ENCODE measurements at regions not wholly inside any gene's neighbourhood (a gene's known extent, or its start where the extent isn't known, plus 50 kb on each side); places are given as distances from the start of the nearest gene placed in this dataset.

- no peaks in the 10 kb centered on the region for H3K9me3 ChIP-seq (ENCODE audit: low read depth)
- H3K9ac ChIP-seq, result no peak overlapping the region
- no peaks in the 10 kb centered on the region for H3K36me3 Mint-ChIP-seq
- H3K27me3 ChIP-seq, result no peaks in the 10 kb centered on the region
- no peaks in the 10 kb centered on the region for H3K36me3 ChIP-seq
- no peaks in the 10 kb centered on the region for H3K27me3 Mint-ChIP-seq (ENCODE audit: insufficient read depth, low read depth)
- no peaks in the 10 kb centered on the region for H3K79me2 ChIP-seq (ENCODE audit: low read depth)
- H3K9me3 Mint-ChIP-seq, result no peaks in the 10 kb centered on the region
- no peak overlapping the region for H3K4me2 ChIP-seq
- H3K4me3 ChIP-seq, result no peak overlapping the region
- no peak overlapping the region for H2AFZ ChIP-seq (replicated peaks)
- no peak overlapping the region for H3K27ac ChIP-seq
- H4K20me1 ChIP-seq (ENCODE audit: low read depth), result no peaks in the 10 kb centered on the region
- H3K27ac Mint-ChIP-seq, result no peak overlapping the region
- no peaks in the 10 kb centered on the region for H3F3A ChIP-seq (ENCODE audit: low read depth)
- no peak for DNase-seq (ENCODE audit: low spot score)
- H3K4me3 Mint-ChIP-seq, result no peak overlapping the region
- no peaks in the 10 kb centered on the region for H3K4me1 ChIP-seq
- TF ChIP-seq EZH2phosphoT487 (IDR thresholded peaks at IDR 0.05) (no peak), EZH2 (IDR thresholded peaks at IDR 0.05) (no peak), CTCF (IDR thresholded peaks at IDR 0.05) (no peak)
- no peaks in the 10 kb centered on the region for H3K4me1 Mint-ChIP-seq
These were observed 755.2 kb upstream of the ACO1 start for GRCh38 chr9:31629292-31629691.

- Mint-ChIP-seq H3K4me1 (peaks cover 2% of the 10 kb centered on the region), H3K9me3 (no peaks in the 10 kb centered on the region), H3K27ac (no peak overlapping the region), H3K4me3 (no peak overlapping the region), H3K27me3 (ENCODE audit: insufficient read depth, low read depth) (no peaks in the 10 kb centered on the region), H3K36me3 (no peaks in the 10 kb centered on the region)
- DNase-seq (ENCODE audit: low spot score), result no peak
- no peaks in the 10 kb centered on the region for H3K27me3 ChIP-seq
- no peak overlapping the region for H2AFZ ChIP-seq (replicated peaks)
- no peak overlapping the region for H3K9ac ChIP-seq
- no peaks in the 10 kb centered on the region for H3K9me3 ChIP-seq (ENCODE audit: low read depth)
- H3K4me2 ChIP-seq, result no peak overlapping the region
- no peaks in the 10 kb centered on the region for H3K36me3 ChIP-seq
- H3F3A ChIP-seq (ENCODE audit: low read depth), result no peaks in the 10 kb centered on the region
- no peaks in the 10 kb centered on the region for H3K79me2 ChIP-seq (ENCODE audit: low read depth)
- no peak overlapping the region for H3K27ac ChIP-seq
- no peaks in the 10 kb centered on the region for H3K4me1 ChIP-seq
- no peaks in the 10 kb centered on the region for H4K20me1 ChIP-seq (ENCODE audit: low read depth)
- H3K4me3 ChIP-seq, result no peak overlapping the region
- no peak for TF ChIP-seq EZH2phosphoT487 (IDR thresholded peaks at IDR 0.05)
- TF ChIP-seq CTCF (IDR thresholded peaks at IDR 0.05), result no peak
- TF ChIP-seq EZH2 (IDR thresholded peaks at IDR 0.05), result no peak
These were observed 747.2 kb upstream of the ACO1 start for GRCh38 chr9:31637265-31637664.

GRCh38 chr9:31637861-31638260 is 746.6 kb upstream of the ACO1 start:
- Histone ChIP-seq H3K4me3 (no peak overlapping the region), H3K4me2 (no peak overlapping the region), H3K79me2 (ENCODE audit: low read depth) (no peaks in the 10 kb centered on the region), H2AFZ (replicated peaks) (no peak overlapping the region), H4K20me1 (ENCODE audit: low read depth) (no peaks in the 10 kb centered on the region), H3F3A (ENCODE audit: low read depth) (no peaks in the 10 kb centered on the region), H3K9ac (no peak overlapping the region), H3K4me1 (no peaks in the 10 kb centered on the region), H3K27ac (no peak overlapping the region), H3K9me3 (ENCODE audit: low read depth) (no peaks in the 10 kb centered on the region), H3K36me3 (no peaks in the 10 kb centered on the region), H3K27me3 (no peaks in the 10 kb centered on the region)
- TF ChIP-seq CTCF (IDR thresholded peaks at IDR 0.05), result no peak
- no peak for TF ChIP-seq EZH2phosphoT487 (IDR thresholded peaks at IDR 0.05)
- no peak for TF ChIP-seq EZH2 (IDR thresholded peaks at IDR 0.05)
- no peaks in the 10 kb centered on the region for H3K36me3 Mint-ChIP-seq
- H3K9me3 Mint-ChIP-seq, result no peaks in the 10 kb centered on the region
- no peak overlapping the region for H3K27ac Mint-ChIP-seq
- H3K4me1 Mint-ChIP-seq, result peaks cover 2% of the 10 kb centered on the region
- H3K27me3 Mint-ChIP-seq (ENCODE audit: insufficient read depth, low read depth), result no peaks in the 10 kb centered on the region
- H3K4me3 Mint-ChIP-seq, result no peak overlapping the region
- DNase-seq (ENCODE audit: low spot score), result no peak

GRCh38 chr9:31639451-31639850 is 745.0 kb upstream of the ACO1 start:
- H3K27ac Mint-ChIP-seq, result no peak overlapping the region
- Histone ChIP-seq H3K27ac (no peak overlapping the region), H3K36me3 (no peaks in the 10 kb centered on the region), H3F3A (ENCODE audit: low read depth) (no peaks in the 10 kb centered on the region), H3K9me3 (ENCODE audit: low read depth) (no peaks in the 10 kb centered on the region), H3K4me2 (no peak overlapping the region), H3K79me2 (ENCODE audit: low read depth) (no peaks in the 10 kb centered on the region), H3K27me3 (no peaks in the 10 kb centered on the region), H3K9ac (no peak overlapping the region), H3K4me3 (no peak overlapping the region), H3K4me1 (no peaks in the 10 kb centered on the region), H2AFZ (replicated peaks) (no peak overlapping the region), H4K20me1 (ENCODE audit: low read depth) (no peaks in the 10 kb centered on the region)
- H3K27me3 Mint-ChIP-seq (ENCODE audit: insufficient read depth, low read depth), result no peaks in the 10 kb centered on the region
- H3K9me3 Mint-ChIP-seq, result no peaks in the 10 kb centered on the region
- TF ChIP-seq CTCF (IDR thresholded peaks at IDR 0.05), result no peak
- TF ChIP-seq EZH2phosphoT487 (IDR thresholded peaks at IDR 0.05), result no peak
- TF ChIP-seq EZH2 (IDR thresholded peaks at IDR 0.05), result no peak
- DNase-seq (ENCODE audit: low spot score), result peak; percentile 39
- peaks cover 2% of the 10 kb centered on the region for H3K4me1 Mint-ChIP-seq
- H3K36me3 Mint-ChIP-seq, result no peaks in the 10 kb centered on the region
- no peak overlapping the region for H3K4me3 Mint-ChIP-seq

Measured in neural progenitor cell (in vitro differentiated cells).